HT1080 (cell line): ENCODE measurements at regions not wholly inside any gene's neighbourhood (a gene's known extent, or its start where the extent isn't known, plus 50 kb on each side); places are given as distances from the start of the nearest gene placed in this dataset.
"Not testable (repeated sequence)": the region's sequence is repeated elsewhere in the genome, so short reads cannot be mapped to it uniquely, and the experiment has no call there.

Source experiments
- DNase-seq: peaks from one replicate; pipeline ENCODE4 v3.0.0-alpha.2; 2015; ENCODE audit warnings: low read depth

DNA sequence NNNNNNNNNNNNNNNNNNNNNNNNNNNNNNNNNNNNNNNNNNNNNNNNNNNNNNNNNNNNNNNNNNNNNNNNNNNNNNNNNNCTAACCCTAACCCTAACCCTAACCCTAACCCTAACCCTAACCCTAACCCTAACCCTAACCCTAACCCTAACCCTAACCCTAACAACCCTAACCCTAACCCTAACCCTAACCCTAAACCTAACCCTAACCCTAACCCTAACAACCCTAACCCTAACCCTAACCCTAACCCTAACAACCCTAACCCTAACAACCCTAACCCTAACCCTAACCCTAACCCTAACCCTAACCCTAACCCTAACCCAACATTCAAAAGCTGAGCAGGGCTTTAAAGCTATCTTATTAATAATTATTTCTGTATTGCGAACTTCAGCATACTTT, 182.5 kb upstream of the FAM20C start:
- not testable (repeated sequence) for DNase-seq

DNA sequence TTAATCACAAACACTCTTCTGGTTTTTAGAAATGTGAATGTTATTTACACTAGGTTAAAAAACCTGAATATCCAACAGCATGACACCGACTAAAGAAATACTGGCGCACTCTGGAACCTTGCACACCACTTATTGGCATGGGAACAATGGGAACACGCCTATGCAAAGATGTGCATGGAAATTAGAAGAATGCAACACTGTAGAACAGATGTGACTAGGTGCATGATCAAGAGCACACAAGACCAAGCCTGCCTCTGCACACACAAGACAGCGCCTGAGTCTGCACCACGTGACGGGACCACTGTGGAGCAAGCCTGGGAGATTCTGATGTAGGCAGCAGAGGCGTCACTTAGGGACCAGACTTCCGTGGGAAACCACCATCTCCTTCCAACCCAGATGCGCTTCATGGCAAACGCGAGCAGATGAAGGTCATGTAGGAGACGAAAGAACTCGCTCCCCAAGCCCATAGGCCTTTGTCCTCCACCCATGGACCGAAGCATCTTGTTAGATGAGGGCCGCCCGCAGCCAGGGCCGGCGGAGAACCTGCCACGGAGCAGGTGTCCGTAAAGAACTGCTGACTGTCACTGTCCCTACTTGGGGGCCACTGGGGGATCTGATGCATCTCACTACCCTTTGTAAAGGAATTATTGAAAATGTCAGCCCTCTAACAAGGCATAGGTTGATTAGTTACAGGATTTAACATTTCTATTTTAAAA, 159.6 kb upstream of the FAM20C start:
- DNase-seq = not testable (repeated sequence)

DNA sequence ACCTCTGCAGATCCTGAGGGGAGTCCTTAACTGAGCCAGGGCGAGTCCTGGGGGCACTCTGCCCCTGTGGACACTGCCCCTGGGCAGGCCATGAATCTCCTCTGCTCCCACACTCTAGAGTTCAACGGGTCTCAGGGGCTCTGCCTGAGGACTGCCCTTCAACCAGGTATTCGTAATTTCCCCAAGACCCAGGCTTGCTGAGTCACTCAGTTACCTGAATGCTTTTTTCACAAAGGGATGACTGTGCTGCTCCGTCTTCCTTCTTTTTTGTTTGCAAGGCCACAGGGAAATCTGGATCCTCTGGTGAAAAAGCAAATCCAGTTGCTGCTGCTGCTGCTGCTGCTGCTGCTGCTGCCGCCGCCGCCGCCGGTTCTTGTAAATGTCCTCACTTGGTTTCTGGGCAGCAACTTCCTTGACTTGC, 157.2 kb upstream of the FAM20C start:
- DNase-seq = not testable (repeated sequence)

DNA sequence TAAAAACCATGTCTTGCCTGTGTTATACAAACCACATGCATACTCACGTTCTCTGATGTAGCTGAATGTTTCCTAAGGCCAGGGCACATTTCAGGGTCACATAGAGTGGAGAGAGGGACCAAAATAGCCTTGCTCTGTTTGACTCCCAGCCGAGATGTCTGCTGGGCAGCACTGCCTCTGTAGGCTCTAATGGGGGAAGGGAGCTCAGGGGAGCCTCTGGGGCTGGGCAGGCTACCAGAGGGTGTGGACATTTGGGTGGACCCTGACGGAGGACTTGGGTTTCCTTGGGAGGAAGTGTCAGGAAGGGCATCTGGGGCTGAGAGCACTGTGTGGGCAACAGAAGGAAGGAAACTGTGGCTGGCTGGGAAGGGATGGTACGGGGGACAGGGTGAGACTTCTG, 155.8 kb upstream of the FAM20C start:
- not testable (repeated sequence) for DNase-seq

DNA sequence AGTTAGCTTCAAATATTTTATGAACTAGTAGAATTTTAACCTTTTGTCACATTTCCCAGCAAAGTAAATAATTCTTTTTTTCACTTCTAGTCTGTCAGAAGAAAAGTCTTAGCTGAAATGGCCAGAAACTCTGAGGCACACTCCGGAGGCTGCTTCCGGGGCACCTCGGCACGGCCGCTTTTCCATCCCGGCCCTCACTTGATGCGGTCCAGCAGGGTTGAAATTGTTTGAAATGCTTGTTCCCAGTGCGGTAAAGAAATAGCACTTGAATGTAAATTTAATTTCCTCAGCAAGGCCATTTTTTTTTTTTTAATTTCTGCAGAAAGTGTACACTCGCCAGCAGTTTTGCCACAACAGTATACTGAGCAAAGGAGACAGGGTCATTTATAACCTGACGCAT, 154.7 kb upstream of the FAM20C start:
- not testable (repeated sequence) for DNase-seq

DNA sequence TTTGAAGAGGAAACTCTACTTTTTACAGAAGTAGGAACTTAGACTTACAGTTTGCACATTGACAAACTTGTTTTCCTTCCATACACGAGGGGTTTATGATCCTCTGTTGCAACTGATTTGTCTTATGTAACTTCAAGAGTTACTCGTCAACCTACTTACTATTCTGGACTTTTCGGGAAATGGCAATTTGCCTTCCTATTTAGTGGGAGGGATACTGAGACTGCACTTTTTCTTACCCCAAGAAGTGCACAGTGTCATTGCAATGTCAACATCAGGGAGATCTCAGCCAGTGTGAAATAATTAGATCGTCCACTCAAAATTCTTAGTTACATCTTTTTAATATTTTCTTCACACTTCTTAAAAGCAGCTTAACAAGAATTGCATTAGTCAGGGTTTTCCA, 153.9 kb upstream of the FAM20C start:
- not testable (repeated sequence) for DNase-seq

DNA sequence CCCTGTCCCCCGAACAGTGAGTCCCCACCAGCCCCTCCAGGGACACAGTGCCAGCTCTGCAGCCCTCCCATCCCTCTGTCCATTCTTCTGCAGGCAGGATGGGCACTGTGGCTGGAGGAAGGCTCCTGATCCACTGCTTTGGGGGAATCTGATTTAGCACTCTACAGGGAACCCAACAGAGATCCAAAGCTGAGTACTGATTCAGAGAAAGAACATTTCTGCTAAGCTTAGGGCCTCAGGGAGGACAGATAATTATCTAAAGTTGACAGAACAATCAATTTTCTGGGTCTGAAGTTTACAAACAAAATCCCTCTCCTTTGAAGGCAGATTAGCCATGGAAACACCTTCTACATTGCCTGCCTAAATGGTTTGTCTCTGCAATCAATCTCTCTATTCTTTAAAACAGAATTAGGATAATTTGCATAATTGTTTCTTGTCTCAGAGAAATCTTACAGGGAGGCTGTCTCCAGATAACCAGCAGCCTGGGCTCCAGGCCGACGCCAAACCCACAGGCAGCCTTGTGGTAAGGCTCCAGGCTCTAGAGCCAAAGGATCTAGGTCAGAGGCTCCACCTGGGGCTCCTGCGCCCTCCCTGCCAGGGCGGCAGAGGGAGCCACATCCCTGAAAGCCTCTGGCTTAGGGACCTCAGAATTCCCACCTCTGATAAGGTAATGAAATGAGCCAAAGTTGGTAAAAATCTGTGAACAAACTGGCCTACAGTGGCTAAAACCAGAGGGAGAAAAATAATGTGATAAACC, 152.2 kb upstream of the FAM20C start:
- not testable (repeated sequence) for DNase-seq

DNA sequence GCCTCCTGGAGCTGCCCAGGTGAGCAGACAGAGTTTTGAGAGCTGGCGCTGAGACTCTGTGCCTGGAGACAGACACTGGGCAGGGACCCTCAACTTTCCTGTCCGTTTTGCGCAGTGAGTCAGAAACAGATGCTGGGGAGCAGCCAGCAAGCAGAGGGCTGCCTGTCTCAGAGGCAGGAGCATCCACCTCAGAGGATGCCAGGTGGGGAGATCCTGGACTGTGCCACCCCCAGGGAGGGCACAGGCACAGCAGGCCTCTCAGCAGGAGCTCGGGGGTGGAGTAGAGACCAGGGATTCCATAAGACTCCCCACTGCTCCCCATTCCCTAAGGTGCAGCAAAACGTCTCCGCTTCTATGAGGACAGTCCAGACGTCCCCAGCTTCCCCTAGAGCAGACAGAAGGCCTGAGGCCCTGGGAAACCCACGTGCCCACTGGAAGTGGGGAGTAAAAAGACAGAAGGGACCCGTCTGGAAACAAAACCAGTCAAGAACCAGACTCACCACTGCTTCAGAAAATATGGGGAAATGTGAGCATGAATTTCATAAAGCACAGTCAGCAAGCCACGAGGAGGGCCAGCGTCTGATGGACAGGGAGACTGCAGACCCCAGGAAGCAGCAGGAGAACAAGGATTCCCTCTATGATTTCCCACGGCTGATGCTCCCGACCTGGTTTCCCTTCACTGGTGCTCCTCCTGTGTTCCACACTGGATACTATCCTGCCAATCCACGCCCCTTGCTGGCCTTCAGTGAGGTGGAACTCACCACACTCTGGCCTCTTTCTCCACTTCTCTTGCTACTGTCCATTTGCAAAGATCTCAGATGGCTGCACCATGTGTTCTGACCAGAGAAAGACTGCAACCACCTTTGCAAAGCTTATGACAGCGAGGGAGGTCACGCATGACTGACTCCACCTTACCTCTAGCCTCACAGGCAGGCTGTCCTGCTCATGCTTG, 151.3 kb upstream of the FAM20C start:
- DNase-seq = no peak

DNA sequence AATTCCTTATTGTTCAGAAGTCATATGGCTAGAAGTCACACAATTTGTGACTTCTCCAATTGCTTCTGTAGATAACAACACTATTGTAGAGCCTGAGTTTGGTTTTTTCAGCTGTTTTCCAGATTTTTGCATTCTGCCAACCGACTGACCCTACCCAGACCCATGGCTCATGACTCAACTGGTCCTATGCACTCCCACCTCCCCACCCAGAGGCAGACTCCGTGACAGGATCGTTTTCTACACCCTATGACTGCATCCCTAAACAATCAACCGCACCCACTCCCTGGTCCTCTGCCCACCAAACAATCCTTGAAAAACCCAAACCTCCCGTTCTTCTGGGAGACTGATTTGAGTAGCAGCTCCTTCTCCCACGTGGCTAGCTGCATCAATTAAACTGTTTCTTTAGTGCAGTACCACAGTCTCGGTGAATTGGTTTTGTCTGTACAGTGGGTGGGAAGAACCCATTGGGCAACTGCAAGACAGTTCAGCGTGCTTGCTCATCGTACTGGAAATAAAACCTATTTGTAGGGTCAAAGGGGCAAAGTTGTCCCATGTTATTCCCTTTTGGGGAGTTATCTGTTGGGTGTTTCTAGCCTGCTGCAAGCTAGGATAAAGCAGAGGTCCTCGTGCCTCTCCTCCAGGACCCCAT, 150.3 kb upstream of the FAM20C start:
- DNase-seq = no peak

DNA sequence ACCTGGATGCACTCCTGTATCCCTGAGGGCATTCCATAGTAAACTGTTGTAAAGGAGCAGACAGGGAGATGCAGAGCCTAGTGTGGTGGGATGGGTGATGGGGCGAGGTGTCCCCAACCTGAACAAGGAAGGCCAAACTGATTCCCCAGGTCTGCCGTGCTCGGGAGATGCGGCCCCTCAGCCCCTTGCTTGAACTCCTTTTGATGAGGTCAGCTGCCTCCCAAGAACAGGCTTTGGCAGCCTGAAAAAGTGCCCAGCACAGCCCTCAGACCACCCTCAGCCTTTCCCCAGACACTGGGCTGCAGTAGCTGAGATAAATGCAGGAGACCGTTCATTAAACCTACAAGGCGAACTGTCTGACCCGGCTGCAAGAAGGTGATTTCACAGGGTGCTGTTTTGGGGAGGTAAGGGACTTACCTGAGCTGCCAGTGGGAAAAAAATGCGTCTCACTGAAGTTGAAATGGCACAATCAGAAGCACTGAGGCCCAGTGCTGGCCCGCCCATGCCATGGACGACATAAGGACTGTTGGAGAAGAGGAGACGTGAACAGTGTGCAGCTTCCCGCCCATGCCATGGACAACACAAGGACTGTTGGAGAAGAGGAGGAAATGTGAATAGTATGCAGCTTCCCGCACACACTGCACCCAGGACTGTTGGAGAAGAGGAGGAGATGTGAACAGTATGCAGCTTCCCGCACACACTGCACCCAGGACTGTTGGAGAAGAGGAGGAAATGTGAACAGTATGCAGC, 148.4 kb upstream of the FAM20C start:
- no peak for DNase-seq

DNA sequence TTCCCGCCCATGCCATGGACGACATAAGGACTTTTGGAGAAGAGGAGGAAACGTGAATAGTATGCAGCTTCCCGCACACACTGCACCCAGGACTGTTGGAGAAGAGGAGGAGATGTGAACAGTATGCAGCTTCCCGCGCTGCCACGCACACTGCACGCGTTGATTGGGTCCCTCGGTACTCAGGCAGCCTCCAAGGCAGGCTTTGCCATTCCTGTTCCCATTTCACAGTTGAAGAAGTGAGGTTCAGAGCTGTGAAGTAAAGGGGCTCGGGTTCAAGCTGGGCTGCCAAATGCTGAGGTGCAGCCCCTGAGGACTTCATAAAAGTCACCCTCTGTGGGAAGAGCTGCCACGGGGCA, 147.9 kb upstream of the FAM20C start:
- DNase-seq = no peak

DNA sequence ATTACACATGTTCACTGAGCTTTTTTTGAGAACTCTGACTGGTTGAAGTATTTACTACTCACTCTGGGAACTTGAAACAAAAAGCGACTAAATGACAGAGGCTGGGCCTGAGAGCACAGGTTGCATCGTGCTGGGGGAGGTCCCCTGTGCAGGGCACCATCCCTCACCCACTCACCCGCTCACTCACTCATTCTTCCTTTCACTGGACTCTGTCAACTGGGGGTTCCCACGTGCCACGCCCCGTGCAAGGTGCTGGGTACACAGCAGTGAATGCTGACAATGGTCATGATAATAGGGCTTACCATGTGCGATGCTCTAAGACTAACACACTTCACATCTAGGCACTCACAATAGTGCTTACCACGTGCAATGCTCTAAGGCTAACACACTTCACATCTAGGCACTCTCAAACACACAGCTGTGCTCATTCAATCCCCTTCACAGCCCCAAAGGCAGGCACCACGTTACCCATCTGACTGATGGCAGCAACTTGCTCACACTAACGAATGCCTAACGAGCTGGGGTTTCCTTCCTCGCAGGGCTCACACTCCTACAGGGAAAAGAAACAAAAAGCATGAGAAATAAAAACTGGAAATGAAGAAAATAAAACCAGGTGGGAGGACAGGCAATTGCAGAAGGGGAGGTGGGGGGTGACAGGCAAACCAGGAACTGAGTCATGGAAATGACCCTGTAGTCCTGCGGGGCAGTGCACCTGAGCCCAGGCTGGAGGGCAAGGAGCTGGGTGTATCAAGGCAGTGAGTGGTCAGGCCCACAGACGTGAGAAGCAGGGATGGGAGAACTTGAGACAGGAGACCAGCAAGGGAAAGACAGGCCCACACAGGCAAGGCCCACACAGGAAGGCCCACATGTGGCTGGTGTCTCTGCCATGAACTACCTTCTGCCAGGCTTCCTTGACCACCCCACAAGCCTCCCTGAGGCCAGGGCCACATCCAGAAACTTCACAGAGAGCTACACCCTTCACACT, 147.0 kb upstream of the FAM20C start:
- no peak for DNase-seq

DNA sequence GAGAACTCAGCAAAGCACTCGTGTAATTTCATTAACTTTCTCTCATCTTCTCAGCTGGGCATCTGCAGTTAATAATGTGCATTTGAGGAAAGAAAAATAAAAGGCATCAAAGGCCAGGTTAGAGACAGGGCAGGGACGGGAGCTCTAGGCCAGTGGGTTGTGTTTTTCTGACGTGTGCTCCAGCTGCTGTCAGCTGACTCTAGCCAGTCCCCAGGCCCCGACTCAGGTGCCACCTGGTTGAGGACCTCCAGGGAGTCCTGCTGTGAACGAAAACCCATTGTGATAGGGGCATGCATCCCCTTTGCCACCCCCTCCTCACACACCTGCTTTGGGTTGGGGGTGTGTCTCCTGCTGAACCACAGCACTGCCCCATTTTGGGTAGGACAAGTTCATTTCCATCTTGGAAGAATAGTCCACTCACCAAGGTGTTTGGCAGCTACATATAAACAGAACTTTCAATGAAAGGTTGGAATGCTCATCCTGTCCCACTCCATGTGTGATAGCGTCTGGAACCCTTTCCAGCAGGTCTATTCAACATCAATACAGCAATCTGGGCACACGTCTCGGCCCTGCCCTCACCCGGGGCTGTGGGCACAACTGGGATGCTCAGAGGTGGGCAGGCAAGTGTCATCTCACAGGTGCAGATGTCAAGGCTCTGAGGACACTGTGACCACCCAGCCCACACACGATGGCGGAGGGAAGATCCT, 146.1 kb upstream of the FAM20C start:
- no peak for DNase-seq

DNA sequence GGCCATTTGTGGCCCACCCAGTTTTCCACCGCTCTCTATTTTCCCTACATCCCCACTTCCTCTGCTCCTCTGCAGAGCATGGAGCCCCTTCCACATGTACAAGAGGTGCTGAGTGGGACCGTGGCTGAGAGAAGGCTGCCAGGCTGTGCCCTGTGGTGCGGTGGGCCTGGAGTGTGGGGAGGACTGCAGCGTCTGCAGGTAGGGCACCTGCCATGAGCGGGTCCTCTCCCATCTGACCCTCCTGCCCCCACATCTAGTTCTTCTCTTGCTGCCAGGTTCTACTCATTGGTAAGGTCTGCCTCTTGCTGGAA, 145.6 kb upstream of the FAM20C start:
- no peak for DNase-seq

DNA sequence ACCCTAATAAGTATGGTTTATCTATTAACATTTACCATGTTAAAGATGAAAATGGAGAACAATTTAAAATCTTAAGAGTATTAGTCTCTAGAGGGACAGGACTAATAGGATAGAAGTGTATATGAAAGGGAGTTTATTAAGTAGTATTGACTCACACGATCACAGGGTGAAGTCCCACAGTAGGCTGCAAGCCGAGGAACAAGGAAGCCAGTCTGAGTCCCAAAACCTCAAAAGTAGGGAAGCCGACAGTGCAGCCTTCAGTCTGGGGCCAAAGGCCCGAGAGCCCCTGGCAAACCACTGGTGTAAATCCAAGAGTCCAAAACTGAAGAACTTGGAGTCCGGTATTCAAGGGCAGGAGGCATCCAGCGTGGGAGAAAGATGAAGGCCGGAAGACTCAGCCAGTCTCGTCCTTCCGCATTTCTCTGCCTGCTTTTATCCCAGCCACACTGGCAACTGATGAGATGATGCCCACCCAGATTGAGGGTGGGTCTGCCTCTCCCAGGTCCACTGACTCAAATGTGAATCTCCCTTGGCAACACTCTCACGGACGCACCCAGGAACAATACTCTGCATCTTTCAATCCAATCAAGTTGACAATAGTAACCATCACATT, 140.8 kb upstream of the FAM20C start:
- no peak for DNase-seq

DNA sequence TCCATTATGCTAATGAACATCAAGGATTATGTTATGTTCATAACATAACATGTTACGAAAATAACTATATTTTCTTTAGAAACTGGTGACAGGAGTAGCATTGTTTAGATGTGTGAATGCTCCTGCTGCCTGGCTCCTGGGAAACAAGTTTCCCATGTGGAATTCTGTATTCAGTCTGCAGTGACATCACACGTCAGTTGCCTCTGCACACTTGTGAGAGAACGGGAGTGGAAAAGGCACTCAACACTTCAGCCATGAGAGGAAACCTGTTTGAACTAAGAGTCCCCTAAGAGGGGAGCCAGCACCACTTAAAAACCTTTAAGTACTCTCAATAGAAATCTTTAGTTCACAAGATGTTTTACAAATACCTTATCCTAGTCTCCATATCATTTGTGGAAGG, 140.3 kb upstream of the FAM20C start:
- DNase-seq = no peak

DNA sequence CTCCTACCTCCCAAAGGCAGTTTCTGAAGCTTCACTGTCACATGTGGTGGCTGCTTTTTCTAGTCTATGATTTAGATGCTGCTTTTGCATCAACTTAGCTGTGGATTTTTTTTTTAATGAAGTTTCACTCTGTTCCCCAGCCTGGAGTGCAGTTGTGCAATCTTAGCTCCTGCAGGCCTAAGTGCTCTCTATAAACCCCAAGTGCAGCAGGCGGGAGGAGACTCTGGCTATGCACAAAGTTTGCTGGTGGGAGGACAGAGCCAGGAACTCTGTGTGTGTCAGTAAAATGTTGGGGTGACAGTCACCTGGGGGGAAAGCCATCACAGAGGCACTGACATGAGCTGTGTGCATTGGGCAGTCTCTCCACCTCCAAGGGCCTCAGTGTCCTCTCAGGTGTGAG, 138.8 kb upstream of the FAM20C start:
- DNase-seq = no peak

DNA sequence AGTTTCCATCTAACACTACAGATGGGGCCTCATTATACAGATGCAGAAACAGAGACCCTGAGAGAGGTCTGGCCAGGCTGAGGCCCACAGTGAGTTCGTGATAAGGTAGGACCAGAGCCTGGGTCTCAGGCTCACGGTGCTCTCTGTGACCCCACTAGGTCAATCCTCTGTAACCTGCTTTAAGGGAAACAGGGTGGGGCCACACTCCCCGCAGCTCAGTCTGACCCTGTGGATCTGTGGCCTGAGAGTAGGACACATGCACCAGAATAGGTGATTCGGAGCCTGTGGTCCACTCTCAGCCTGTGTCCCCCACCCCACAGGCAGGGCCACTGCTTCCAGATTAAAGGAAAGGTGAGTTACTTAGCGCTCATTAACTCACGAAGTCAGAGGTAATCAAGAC, 137.8 kb upstream of the FAM20C start:
- no peak for DNase-seq
